NOMO-1 treated with dmso at 0.1 percent for 144 hours (cell line): ENCODE measurements at regions not wholly inside any gene's neighbourhood (a gene's known extent, or its start where the extent isn't known, plus 50 kb on each side); places are given as distances from the start of the nearest gene placed in this dataset.
"Not testable (repeated sequence)": the region's sequence is repeated elsewhere in the genome, so short reads cannot be mapped to it uniquely, and the experiment has no call there.

ENCODE experiments used
- DNase-seq: peaks from one replicate; lab custom pipeline; 2025; ENCODE audit not compliant: unreplicated experiment; lab: John Stamatoyannopoulos, UW

- DNase-seq, result no peak
Measured at GRCh38 chr10:36880898-36881297, 244.5 kb upstream of the ANKRD30A start.

- no peak for DNase-seq
Measured at GRCh38 chr10:36872702-36873393, 252.6 kb upstream of the ANKRD30A start.

GRCh38 chr10:36840788-36841187 is 284.6 kb upstream of the ANKRD30A start:
- no peak for DNase-seq

GRCh38 chr10:36837416-36837815 is 288.0 kb upstream of the ANKRD30A start:
- no peak for DNase-seq

GRCh38 chr10:36819781-36820180 is 305.6 kb upstream of the ANKRD30A start:
- no peak for DNase-seq

GRCh38 chr10:36817898-36818297 is 307.5 kb upstream of the ANKRD30A start:
- DNase-seq, result no peak

- no peak for DNase-seq
Measured at GRCh38 chr10:36808625-36809362, 316.6 kb upstream of the ANKRD30A start.

- no peak for DNase-seq
Measured at GRCh38 chr10:36803229-36803628, 322.2 kb upstream of the ANKRD30A start.

- no peak for DNase-seq
Measured at GRCh38 chr10:36802490-36803153, 322.8 kb upstream of the ANKRD30A start.

- DNase-seq, result no peak
Measured at GRCh38 chr10:36801660-36802059, 323.7 kb upstream of the ANKRD30A start.

- no peak for DNase-seq
Measured at GRCh38 chr10:36794981-36795380, 330.4 kb upstream of the ANKRD30A start.

GRCh38 chr10:36789974-36790373 is 335.4 kb upstream of the ANKRD30A start:
- no peak for DNase-seq

GRCh38 chr10:36788152-36788551 is 337.2 kb upstream of the ANKRD30A start:
- no peak for DNase-seq

GRCh38 chr10:36783400-36783799 is 342.0 kb upstream of the ANKRD30A start:
- no peak for DNase-seq

GRCh38 chr10:36781570-36781969 is 343.8 kb upstream of the ANKRD30A start:
- no peak for DNase-seq

GRCh38 chr10:36780158-36780557 is 345.2 kb upstream of the ANKRD30A start:
- DNase-seq, result no peak

- DNase-seq, result no peak
Measured at GRCh38 chr10:36779238-36779846, 346.1 kb upstream of the ANKRD30A start.

- DNase-seq, result no peak
Measured at GRCh38 chr10:36778651-36779050, 346.7 kb upstream of the ANKRD30A start.

- no peak for DNase-seq
Measured at GRCh38 chr10:36773652-36774051, 351.7 kb upstream of the ANKRD30A start.

- DNase-seq, result no peak
Measured at GRCh38 chr10:36771725-36772124, 353.7 kb upstream of the ANKRD30A start.

GRCh38 chr10:36769741-36770140 is 355.7 kb upstream of the ANKRD30A start:
- not testable (repeated sequence) for DNase-seq

GRCh38 chr10:36766940-36767339 is 358.5 kb upstream of the ANKRD30A start:
- no peak for DNase-seq
